GM21619 (cell line): ENCODE measurements at regions not wholly inside any gene's neighbourhood (a gene's known extent, or its start where the extent isn't known, plus 50 kb on each side); places are given as distances from the start of the nearest gene placed in this dataset.
"Not testable (repeated sequence)": the region's sequence is repeated elsewhere in the genome, so short reads cannot be mapped to it uniquely, and the experiment has no call there.

Experiments
- ATAC-seq: cut with Tn5 transposase; IDR thresholded peaks from one replicate; pipeline ENCODE4 v1.9.1; 2021; ENCODE audit not compliant: unreplicated experiment

DNA sequence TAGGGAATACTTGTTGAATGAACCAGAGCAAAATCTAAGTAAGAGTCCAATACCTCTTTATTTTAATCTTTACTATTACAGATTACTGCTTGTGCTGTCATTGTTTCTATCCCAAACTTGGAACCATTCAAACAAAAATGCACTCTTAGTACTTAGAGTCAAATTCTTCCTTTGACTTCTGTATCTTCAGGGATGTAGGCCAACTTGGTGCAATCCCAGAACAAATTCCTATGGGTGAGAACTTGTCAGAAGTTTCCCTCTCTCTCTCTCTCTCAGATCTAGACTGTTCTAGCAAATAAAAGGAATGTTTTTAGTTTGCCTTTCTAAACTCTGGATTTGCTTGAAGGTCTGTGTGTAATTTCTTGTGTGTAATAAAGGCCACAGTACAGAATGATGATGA, 329.0 kb upstream of the TMTC4 start:
- no peak for ATAC-seq

DNA sequence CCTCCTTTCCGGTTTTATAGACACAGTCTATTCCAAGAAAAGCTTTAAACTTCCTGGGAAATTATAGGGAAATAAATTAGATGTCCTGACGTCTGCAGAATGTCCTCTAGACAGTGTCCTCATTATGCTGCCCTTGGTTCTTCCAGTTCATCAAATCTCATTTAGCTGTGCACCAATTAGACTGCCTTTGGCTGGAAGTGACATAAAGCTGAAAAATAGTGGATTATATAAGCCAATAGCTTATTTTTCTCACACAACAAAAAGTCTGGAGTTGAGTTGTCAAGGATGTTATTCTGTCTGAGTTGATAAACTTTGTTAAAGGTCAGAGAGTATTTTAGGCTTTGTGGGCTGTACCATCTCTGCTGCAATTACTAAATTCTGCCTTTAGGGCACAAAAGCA, 314.8 kb upstream of the TMTC4 start:
- ATAC-seq, result no peak

DNA sequence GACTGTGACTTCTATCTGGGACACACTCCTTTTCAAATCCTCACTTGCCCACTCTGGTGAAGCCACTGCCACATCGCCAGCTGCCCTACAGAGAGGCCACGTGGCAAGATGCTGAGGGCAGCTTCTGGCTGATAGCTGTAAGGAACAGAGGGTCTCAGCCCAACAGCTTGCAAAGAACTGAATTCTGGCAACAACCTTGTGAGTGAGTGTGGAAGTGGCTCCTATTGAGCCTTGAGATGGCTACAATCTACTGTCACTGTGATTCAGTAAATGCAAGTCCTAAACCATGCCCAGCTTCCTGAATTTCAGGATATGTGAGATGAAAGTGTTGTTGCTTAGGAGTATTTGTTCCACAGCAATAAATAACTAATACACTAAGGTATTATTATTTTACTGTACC, 314.3 kb upstream of the TMTC4 start:
- ATAC-seq, result no peak

DNA sequence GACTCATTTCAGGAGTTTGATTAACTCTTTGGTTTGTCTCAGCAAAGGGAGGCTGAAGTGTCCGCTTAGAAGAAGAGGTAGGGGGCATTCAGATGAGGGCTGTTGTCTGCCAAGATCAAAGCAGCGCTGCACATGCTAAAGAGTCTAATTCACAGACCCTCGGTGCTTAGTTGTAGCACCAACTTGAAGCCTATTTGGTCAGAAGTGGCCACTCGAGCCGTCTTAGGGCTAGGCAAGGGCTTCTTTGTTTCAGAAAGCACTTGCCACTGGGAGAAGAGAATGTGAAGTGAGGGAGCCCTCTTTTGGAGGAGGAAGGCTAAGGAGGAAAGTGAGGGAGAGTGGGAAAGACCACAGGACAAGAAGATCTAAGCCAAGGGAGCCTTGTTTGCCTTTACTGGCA, 313.4 kb upstream of the TMTC4 start:
- no peak for ATAC-seq

DNA sequence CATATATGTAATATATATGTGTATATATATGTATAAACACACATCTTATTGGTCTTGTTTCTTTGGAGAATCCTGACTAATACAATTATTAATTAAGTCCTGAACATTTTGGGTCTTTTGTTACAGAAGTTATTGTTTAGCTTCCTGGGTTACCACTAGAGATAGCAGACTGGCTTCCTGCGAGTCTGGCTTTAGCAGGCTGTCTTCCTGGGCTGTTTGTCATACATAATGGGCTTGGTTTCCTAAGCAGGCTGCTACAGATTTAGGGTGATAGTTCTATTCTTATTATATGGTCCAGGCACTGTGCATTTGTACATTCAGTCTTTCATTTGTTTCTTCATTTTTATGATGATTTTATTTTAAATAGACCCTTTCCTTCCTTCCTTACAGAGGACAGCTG, 312.0 kb upstream of the TMTC4 start:
- no peak for ATAC-seq

DNA sequence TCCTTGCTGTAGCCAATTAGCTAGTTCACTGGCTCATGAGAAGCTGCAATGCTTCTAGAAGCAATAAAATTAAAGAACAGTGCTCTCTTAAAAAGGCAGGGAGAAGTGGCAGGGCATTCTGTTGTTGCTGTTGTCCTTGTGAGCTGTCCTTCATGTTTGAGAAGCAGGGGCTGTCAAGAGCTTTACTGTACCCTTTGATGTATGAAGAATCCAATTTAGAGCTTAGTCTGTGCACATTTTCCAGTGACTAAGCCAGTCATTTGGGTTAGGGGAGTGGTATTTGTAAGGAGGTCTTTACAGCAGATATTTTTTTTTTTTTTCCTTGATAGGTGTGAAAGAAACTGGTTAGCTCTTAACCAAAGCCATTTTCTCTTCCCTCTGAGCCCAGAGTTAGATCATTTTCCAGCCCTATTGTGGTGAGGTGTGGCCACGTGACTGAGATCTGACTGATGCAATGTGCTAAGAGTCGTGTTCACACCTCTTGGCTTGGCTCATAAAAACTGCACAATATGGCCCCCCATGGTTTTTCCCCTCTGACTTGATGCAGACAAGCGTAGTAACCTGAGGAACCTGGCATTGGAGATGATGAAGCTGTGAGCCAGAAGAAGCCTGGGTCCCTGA, 309.6 kb upstream of the TMTC4 start:
- ATAC-seq, result no peak

DNA sequence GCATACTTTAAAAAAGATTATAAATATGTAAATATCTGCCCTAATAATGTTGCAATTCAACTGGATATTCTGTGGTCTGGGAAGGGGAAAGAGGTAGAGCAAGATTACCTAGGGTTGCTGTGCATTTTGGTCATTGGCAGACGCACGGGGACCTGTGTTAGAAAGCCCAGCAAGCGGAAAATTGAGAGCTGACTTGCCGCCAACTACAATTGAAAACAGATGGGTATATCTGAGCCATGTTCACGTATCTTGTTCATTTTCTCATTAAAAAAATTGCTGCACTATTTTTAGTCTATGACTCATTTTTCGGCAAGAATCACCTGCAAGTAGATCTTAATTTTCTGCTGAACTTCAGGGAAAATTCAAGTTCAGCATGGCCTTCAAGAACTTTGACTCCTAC, 308.5 kb upstream of the TMTC4 start:
- ATAC-seq, result no peak

DNA sequence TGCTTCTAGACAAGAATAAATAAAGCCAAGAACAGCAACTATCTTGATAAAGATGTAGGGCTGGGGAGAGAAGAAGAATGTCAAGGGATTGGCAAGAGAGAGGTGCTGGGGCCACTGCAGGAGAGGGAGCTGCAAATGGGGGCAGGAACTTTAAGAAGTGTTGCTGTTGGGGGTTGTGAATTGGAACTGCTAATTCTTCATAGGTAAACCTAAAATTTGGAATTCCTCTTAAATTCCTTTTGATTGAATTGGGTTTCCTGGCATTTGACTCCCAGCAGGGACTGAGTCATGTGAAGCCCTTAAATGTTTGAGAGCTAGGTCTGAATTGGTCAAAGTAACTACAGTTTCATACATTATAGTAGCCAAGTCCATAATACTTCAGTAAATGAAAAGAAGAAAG, 305.6 kb upstream of the TMTC4 start:
- no peak for ATAC-seq

DNA sequence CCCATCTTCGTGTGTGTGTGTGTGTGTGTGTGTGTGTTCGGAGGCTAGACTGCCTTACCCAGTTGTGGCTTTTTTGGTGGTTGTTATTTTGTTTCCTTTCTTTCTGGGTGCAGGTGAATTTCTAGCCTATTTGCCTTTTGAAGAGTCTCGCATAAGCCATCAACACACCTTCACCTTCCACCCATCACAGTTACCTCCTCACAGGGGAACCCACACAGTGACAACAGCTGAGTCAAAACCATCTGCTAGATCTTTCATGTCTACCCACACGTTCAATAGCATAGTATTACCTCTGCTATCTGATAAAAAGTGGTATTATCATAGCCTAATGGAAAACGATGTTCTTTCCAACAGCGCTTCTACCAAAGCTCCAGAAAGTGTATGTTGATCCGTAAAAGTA, 303.2 kb upstream of the TMTC4 start:
- ATAC-seq, result no peak

DNA sequence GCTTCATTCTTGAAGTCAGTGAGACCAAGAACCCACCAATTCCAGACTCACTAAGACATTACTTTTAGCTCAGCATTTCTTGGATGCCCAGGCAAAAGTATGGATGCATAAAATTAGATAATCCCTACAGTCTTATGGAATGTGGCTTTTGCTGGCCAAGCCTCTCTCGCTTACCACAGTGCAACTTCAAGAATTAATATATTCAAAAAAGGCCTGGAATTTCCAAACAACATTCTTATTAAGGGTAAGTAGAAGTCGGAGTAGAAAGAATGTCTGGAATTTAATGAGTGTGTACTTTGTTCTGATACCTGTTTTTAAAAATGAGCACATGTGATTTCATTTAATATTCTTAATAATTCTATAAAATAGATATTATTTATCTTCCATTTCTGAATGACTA, 302.4 kb upstream of the TMTC4 start:
- ATAC-seq, result no peak

DNA sequence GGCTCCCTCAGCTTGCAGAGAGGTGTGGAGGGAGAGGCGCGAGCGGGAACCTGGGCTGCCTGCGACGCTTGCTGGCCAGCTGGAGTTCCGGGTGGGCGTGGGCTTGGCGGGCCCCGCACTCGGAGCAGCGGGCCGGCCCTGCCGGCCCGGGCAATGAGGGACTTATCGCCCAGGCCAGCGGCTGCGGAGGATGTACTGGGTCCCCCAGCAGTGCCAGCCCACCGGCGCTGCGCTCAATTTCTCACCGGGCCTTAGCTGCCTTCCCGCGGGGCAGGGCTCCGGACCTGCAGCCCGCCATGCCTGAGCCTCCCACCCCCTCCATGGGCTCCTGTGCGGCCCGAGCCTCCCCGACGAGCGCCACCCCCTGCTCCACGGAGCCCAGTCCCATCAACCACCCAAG, 301.1 kb upstream of the TMTC4 start:
- not testable (repeated sequence) for ATAC-seq

DNA sequence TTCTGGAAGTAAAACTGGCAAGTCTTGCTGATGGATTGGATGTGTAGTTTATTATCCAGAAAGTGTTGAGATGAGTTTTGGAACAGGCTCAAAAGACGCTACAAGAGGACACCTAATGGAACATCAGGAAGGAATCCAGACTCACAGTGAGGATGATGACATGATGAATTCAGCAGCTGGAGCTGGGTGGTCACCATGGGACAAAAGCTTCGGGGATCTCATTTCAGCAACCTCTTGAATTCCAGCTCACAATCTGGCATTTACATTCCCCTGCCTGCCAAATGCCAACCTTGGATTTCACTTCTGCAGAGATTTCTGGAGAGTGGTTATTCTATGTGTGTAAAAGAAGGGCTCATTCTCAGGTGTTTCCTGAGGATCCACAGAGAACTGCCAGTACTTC, 288.0 kb upstream of the TMTC4 start:
- ATAC-seq, result no peak

DNA sequence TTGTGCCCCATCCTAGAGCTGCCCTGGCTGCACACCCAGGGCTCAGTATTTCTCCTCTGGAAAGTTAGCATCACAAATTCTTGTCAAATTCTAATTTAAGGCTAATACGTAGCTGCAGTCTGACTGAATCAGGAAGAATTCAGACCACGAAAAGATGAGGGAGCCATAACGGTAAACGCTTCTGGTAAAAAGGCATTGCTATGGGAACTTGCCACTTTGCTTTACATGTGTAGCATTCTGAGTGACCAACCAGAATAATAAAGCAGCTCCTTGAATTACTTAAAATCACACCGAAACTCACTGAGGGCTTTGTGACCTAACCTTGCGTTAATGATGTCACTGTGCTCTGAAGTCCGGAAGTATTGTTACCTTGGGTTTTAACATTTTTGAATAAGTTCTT, 286.6 kb upstream of the TMTC4 start:
- no peak for ATAC-seq

DNA sequence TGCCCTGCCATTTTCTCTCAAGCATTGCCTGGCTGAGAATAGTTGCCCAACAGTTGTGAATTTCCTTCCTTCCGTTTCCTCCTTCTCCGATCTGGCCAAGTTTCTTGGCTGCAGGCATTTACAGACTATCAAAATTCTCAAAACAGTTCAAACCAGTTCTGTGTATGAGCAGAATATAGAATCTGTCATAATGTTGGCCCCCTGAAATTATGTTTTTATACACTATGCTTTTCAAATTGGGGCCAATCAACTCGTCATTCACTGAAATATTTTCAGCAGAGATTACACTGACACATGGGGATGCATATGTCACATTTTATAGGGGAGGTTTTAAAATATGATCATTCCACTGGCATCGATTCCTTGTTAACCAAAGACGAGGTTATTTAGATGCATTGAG, 284.2 kb upstream of the TMTC4 start:
- no peak for ATAC-seq

DNA sequence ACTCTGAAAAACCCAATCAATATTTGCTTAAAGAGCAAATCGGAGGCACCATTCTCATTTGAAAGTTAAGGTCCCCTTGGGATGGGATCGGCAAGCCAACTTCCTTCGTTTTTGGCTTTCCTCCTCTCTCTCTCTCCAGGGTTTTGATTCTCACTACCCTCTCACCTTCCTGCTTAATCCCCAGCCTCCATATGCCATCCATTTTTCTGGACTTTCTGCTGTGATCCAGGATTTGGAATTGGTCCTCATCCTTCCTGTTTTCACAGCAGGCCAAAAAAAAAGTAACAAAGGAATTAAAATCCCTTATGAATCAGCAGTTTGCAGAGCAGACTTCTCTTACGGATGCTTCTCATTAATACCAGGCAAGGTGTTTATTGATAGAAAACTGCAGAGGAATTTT, 283.1 kb upstream of the TMTC4 start:
- ATAC-seq, result no peak

DNA sequence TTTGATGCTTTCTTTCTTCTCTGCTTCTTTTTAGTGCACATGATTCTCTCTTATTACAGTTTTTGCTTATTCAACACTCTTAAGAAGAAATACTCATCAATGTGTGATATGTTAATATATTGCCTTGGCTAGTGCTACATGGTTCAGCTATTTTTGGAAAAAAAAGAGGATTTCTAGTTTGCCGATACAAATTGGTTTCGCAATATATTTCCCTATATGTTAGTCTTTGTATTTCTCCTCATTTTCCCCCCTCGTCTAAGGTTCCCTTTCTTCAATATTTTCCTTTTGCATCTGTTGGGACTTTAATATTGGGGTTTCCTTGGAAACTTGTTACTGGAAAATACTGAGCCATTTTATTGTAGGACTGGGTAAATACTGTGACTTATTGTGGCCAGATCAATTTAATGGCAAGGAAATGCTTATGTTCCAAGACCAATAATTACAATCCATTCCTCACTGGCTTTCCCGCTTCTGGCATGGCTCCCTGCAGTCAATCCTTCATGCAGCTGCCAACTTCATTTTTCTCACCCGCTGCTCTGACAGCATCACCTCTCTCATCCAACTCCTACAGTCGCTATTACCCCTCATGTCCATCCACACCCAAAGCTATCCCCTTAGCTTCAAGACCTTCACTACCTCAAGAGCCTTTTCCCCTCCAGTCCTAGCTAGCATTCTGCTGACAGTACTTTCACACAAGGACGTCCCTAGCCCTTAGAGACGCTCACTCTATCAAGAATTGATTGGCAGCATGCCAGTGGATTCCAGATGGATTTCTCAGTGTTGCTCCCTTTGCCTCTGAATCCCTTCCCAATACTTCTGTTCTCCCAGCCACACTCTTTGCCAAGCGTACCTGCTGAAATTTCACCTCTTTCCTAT, 280.1 kb upstream of the TMTC4 start:
- ATAC-seq, result no peak

DNA sequence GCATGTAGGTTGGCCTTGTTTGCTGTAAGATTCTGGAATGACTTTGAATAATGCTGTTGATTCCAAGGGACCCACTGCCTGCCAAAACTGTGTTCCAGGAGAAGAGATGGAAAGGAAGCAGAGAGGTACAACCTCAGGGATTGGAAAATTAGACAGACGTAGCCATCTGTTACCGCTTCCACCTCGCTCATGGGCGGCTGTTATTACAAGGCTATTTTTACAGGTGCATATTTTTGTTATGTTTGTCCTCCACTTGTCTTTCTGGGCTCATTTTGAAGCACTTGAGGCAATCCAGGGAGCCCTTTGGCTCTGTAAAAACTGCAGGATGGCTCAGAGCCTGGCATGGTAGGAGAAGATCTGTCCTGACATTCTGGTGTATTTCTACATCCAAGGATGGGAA, 276.4 kb upstream of the TMTC4 start:
- no peak for ATAC-seq

DNA sequence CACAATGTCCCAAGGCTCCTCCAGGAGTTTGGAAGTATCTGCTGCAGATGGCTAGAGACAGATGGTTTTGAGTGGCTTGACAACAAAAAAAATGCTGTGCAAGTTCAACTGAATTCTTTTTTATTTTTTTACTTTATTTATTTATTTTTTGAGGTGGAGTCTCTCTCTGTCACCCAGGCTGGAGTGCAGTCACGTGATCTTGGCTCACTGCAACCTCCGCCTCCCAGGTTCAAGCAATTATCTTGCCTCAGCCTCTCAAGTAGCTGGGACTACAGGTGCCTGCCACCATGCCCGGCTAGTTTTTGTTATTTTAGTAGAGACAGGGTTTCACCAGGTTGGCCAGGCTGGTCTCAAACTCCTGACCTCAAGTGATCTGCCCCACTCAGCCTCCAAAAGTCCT, 274.3 kb upstream of the TMTC4 start:
- not testable (repeated sequence) for ATAC-seq

DNA sequence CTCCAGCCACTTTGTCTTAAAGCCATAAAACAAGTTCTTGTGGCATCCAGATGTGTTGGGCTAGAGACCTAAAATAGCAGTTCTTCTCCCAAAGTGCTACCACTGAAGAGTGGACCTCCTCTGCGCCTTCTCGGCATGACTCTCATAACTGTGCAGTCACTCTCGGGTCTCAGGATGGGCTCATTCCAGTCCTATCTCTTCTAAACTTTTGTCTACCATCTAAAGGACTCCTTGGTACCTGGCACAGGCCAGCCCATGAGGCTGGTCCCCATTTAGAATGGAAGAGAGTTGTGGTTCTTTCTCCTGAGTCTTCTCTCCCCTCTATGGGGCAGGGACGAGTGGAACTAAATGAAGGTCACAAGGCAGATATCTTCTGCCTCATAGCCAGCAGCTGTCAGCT, 272.0 kb upstream of the TMTC4 start:
- no peak for ATAC-seq

DNA sequence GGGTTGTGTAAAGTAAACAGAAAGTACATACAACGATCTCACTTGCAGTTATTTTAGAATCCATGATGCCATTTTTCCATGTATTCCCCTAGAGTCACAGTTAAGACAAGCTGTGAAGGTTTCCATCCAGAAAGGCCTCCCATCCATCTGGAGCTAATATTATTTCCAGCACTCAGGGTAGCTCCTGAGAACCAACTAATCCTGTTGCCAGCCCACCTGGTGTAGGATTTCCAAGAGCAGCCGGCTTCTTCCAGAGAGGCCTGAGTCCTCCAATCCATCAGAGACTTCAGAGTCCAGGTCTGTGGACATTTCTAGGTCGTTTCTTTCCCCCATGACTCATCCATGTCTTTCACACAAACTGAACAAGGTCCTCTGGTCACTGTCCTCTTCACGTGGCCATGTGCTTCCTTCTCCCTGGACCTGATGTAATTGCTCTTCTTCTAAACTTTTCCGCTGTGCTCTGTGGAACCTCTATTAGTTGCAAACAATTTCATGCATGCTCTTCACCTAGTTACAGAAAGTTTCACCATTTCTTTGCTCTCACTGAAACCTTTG, 270.3 kb upstream of the TMTC4 start:
- ATAC-seq, result no peak

DNA sequence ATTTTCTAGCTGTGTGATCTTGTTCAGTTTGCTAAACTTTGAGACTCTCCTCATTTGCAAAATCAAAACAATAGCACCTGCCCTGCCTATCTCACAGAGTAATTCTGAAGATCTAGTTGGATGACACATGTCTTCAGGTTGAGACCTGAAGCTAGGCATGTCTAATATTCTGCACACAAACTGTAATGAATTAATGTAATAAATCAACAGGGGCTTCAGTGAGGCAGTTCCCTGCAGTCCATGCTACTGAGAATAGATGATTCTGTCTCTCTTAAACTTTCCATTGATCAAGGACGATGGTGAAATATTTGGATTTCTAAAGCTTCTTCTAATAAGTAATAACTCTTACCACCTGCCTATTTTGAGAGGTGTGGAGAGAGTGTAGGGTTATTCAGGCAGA, 268.1 kb upstream of the TMTC4 start:
- no peak for ATAC-seq
